ENCODE measurements at regions not wholly inside any gene's neighbourhood (a gene's known extent, or its start where the extent isn't known, plus 50 kb on each side); places are given as distances from the start of the nearest gene placed in this dataset.

DNA sequence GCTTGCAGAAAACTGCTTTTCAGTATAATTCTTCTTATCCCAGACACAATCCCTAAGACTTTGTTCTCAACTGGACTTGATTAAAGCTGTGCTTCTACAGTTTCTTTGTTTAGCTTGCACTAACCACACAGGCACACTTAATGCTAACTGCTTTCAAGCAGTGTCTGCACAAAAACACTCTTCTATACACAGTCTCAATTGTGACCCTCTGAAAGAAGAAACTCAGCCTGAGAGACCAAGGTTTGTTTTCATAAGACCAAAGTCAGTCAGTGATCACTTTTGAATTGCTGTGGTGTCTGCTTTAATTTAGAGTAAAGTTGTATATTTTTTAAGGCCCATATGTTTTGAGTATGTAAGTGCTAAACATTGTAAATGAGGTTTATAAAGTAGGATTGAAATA is 431.2 kb downstream of the KCTD12 start:
- TF ChIP-seq EZH2 (IDR thresholded peaks at IDR 0.05) (no peak), POLR2AphosphoS5 (IDR thresholded peaks at IDR 0.05; ENCODE audit: borderline replicate concordance, low read depth, low read length) (no peak)
